ENCODE measurements at regions not wholly inside any gene's neighbourhood (a gene's known extent, or its start where the extent isn't known, plus 50 kb on each side); places are given as distances from the start of the nearest gene placed in this dataset.

DNA sequence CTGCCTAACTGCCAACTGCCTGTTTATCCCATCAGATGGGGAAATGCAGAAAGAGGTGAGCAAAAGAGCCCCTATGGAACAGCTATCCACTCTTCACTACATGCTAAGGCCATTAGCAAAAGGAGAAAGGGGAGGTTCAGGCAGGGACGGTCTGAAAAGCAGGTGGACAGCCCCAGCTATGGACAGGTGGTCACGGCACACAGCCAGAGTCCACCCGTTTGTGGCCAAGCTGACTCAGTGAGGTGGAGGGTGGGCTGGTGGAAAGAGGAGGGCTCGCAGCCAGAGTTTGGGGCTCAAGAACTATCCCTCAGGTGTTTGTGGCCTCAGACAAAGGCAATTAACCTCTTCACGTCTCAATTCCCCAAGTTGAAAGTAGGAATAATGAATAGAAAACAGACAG is 148.9 kb upstream of the UBE2E1 start:
- TF ChIP-seq, protein P1, sequence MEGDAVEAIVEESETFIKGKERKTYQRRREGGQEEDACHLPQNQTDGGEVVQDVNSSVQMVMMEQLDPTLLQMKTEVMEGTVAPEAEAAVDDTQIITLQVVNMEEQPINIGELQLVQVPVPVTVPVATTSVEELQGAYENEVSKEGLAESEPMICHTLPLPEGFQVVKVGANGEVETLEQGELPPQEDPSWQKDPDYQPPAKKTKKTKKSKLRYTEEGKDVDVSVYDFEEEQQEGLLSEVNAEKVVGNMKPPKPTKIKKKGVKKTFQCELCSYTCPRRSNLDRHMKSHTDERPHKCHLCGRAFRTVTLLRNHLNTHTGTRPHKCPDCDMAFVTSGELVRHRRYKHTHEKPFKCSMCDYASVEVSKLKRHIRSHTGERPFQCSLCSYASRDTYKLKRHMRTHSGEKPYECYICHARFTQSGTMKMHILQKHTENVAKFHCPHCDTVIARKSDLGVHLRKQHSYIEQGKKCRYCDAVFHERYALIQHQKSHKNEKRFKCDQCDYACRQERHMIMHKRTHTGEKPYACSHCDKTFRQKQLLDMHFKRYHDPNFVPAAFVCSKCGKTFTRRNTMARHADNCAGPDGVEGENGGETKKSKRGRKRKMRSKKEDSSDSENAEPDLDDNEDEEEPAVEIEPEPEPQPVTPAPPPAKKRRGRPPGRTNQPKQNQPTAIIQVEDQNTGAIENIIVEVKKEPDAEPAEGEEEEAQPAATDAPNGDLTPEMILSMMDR (IDR thresholded peaks at IDR 0.05; ENCODE audit: poor library complexity, severe bottlenecking), result no peak
- TF ChIP-seq POLR2AphosphoS5 (IDR thresholded peaks at IDR 0.05) (no peak), EZH2 (IDR thresholded peaks at IDR 0.05; ENCODE audit: borderline replicate concordance, insufficient read depth, low read length, poor library complexity, severe bottlenecking) (no peak), EP300 (conservative IDR thresholded peaks at IDR 0.05; ENCODE audit: poor library complexity, severe bottlenecking) (no peak), MXI1 (conservative IDR thresholded peaks at IDR 0.05; ENCODE audit: poor library complexity, severe bottlenecking) (no peak), TAF1 (IDR thresholded peaks at IDR 0.05; ENCODE audit: low read depth) (no peak), RAD21 (conservative IDR thresholded peaks at IDR 0.05) (no peak), SMC3 (conservative IDR thresholded peaks at IDR 0.05; ENCODE audit: poor library complexity) (no peak)
- TF ChIP-seq, protein P2, sequence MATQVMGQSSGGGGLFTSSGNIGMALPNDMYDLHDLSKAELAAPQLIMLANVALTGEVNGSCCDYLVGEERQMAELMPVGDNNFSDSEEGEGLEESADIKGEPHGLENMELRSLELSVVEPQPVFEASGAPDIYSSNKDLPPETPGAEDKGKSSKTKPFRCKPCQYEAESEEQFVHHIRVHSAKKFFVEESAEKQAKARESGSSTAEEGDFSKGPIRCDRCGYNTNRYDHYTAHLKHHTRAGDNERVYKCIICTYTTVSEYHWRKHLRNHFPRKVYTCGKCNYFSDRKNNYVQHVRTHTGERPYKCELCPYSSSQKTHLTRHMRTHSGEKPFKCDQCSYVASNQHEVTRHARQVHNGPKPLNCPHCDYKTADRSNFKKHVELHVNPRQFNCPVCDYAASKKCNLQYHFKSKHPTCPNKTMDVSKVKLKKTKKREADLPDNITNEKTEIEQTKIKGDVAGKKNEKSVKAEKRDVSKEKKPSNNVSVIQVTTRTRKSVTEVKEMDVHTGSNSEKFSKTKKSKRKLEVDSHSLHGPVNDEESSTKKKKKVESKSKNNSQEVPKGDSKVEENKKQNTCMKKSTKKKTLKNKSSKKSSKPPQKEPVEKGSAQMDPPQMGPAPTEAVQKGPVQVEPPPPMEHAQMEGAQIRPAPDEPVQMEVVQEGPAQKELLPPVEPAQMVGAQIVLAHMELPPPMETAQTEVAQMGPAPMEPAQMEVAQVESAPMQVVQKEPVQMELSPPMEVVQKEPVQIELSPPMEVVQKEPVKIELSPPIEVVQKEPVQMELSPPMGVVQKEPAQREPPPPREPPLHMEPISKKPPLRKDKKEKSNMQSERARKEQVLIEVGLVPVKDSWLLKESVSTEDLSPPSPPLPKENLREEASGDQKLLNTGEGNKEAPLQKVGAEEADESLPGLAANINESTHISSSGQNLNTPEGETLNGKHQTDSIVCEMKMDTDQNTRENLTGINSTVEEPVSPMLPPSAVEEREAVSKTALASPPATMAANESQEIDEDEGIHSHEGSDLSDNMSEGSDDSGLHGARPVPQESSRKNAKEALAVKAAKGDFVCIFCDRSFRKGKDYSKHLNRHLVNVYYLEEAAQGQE (IDR thresholded peaks at IDR 0.05; ENCODE audit: borderline replicate concordance), result no peak

Data from neural cell (in vitro differentiated cells).